ENCODE measurements at regions not wholly inside any gene's neighbourhood (a gene's known extent, or its start where the extent isn't known, plus 50 kb on each side); places are given as distances from the start of the nearest gene placed in this dataset.
"Not testable (repeated sequence)": the region's sequence is repeated elsewhere in the genome, so short reads cannot be mapped to it uniquely, and the experiment has no call there.

GRCh38 chr1:73839922-73840321 lies 358.1 kb downstream of the LRRIQ3 start:
- no peak for DNase-seq

- DNase-seq = no peak
Measured at GRCh38 chr1:73832276-73833181, 365.4 kb downstream of the LRRIQ3 start.

- not testable (repeated sequence) for DNase-seq
Measured at GRCh38 chr1:73827283-73827682, 370.7 kb downstream of the LRRIQ3 start.

- DNase-seq = no peak
Measured at GRCh38 chr1:73824065-73824464, 373.9 kb downstream of the LRRIQ3 start.

GRCh38 chr1:73821520-73821919 lies 376.5 kb downstream of the LRRIQ3 start:
- DNase-seq = no peak

- DNase-seq = no peak
Measured at GRCh38 chr1:73820843-73821242, 377.1 kb downstream of the LRRIQ3 start.

GRCh38 chr1:73813716-73814115 lies 384.3 kb downstream of the LRRIQ3 start:
- no peak for DNase-seq

- no peak for DNase-seq
Measured at GRCh38 chr1:73813236-73813635, 384.7 kb downstream of the LRRIQ3 start.

- no peak for DNase-seq
Measured at GRCh38 chr1:73811798-73812197, 386.2 kb downstream of the LRRIQ3 start.

- DNase-seq = no peak
Measured at GRCh38 chr1:73804935-73805334, 393.0 kb downstream of the LRRIQ3 start.

GRCh38 chr1:73803380-73803779 lies 394.6 kb downstream of the LRRIQ3 start:
- DNase-seq = no peak

GRCh38 chr1:73801912-73802429 lies 396.0 kb downstream of the LRRIQ3 start:
- DNase-seq = no peak

- DNase-seq = no peak
Measured at GRCh38 chr1:73800376-73800775, 397.6 kb downstream of the LRRIQ3 start.

GRCh38 chr1:73789965-73790364 lies 408.0 kb downstream of the LRRIQ3 start:
- DNase-seq = no peak

GRCh38 chr1:73784026-73784425 lies 413.9 kb downstream of the LRRIQ3 start:
- DNase-seq = no peak

- no peak for DNase-seq
Measured at GRCh38 chr1:73783352-73783751, 414.6 kb downstream of the LRRIQ3 start.

- no peak for DNase-seq
Measured at GRCh38 chr1:73782901-73783300, 415.1 kb downstream of the LRRIQ3 start.

- no peak for DNase-seq
Measured at GRCh38 chr1:73781251-73781650, 416.7 kb downstream of the LRRIQ3 start.

- no peak for DNase-seq
Measured at GRCh38 chr1:73778471-73778870, 419.5 kb downstream of the LRRIQ3 start.

GRCh38 chr1:73775896-73776295 lies 422.1 kb downstream of the LRRIQ3 start:
- DNase-seq = no peak

- no peak for DNase-seq
Measured at GRCh38 chr1:73772941-73773340, 425.0 kb downstream of the LRRIQ3 start.

- DNase-seq = no peak
Measured at GRCh38 chr1:73771396-73771795, 426.6 kb downstream of the LRRIQ3 start.

GRCh38 chr1:73770109-73770905 lies 427.7 kb downstream of the LRRIQ3 start:
- DNase-seq = no peak

Data from NCI-H1092 (cell line).